Ectodermal cell (in vitro differentiated cells): ENCODE measurements at regions not wholly inside any gene's neighbourhood (a gene's known extent, or its start where the extent isn't known, plus 50 kb on each side); places are given as distances from the start of the nearest gene placed in this dataset.

Experiments
- H3K27ac ChIP-seq: 2 replicates; pipeline ENCODE4 v1.7.0; 2013; ENCODE audit warnings: mild to moderate bottlenecking, low read depth, low read length; ENCODE audit not compliant: insufficient read depth, poor library complexity, severe bottlenecking
- H3K27me3 ChIP-seq: 2 replicates; pipeline ENCODE4 v1.7.0; 2013; ENCODE audit warnings: mild to moderate bottlenecking, low read length; ENCODE audit not compliant: insufficient read depth, control insufficient read depth, poor library complexity, severe bottlenecking
- H3K36me3 ChIP-seq: one replicate; pipeline ENCODE4 v1.7.0; 2013; ENCODE audit warnings: low read length; ENCODE audit not compliant: control insufficient read depth, insufficient read depth
- H3K4me1 ChIP-seq: one replicate; pipeline ENCODE4 v1.7.0; 2013; ENCODE audit warnings: low read length; ENCODE audit not compliant: control insufficient read depth, insufficient read depth
- H3K4me3 ChIP-seq: 2 replicates; pipeline ENCODE4 v1.7.0; 2013; ENCODE audit warnings: low read depth, low read length, control low read depth; ENCODE audit not compliant: insufficient read depth
- H3K9me3 ChIP-seq: 2 replicates; pipeline ENCODE4 v1.7.0; 2013; ENCODE audit warnings: mild to moderate bottlenecking, low read length, moderate library complexity; ENCODE audit not compliant: control insufficient read depth
- WGBS, 2 experiments: methylation state at CpG; one replicate each; pipeline ENCODE4 v1.1.7; 2013; ENCODE audit warnings: missing lambda C conversion rate in 2 of 2; 5-methylcytosine and 5-hydroxymethylcytosine counted together

GRCh38 chr20:12640251-12640650 lies 368.5 kb upstream of the SPTLC3 start:
- H3K36me3 ChIP-seq = no peaks in the 10 kb centered on the region
- H3K4me1 ChIP-seq = no peaks in the 10 kb centered on the region
- no peak overlapping the region for H3K4me3 ChIP-seq
- no peak overlapping the region for H3K27ac ChIP-seq
- no peaks in the 10 kb centered on the region for H3K27me3 ChIP-seq
- H3K9me3 ChIP-seq = no peaks in the 10 kb centered on the region
- 89 to 90% methylated on average over 4 of the region's 4 CpGs for WGBS, 2 experiments

- WGBS, 2 experiments = 89 to 94% methylated on average over 4 of the region's 4 CpGs
- H3K27ac ChIP-seq = no peak overlapping the region
- no peaks in the 10 kb centered on the region for H3K27me3 ChIP-seq
- H3K9me3 ChIP-seq = no peaks in the 10 kb centered on the region
- H3K4me3 ChIP-seq = no peak overlapping the region
- no peaks in the 10 kb centered on the region for H3K4me1 ChIP-seq
- H3K36me3 ChIP-seq = no peaks in the 10 kb centered on the region
Observed at GRCh38 chr20:12641619-12642018, 367.2 kb upstream of the SPTLC3 start.

- no peak overlapping the region for H3K27ac ChIP-seq
- no peaks in the 10 kb centered on the region for H3K36me3 ChIP-seq
- no peaks in the 10 kb centered on the region for H3K27me3 ChIP-seq
- no peak overlapping the region for H3K4me3 ChIP-seq
- no peaks in the 10 kb centered on the region for H3K4me1 ChIP-seq
- no peaks in the 10 kb centered on the region for H3K9me3 ChIP-seq
- WGBS, 2 experiments = 94 to 95% methylated on average over 2 of the region's 2 CpGs
Observed at GRCh38 chr20:12644461-12644860, 364.3 kb upstream of the SPTLC3 start.

GRCh38 chr20:12649234-12649633 lies 359.5 kb upstream of the SPTLC3 start:
- H3K4me3 ChIP-seq = no peak overlapping the region
- H3K27me3 ChIP-seq = no peaks in the 10 kb centered on the region
- H3K36me3 ChIP-seq = no peaks in the 10 kb centered on the region
- H3K4me1 ChIP-seq = no peaks in the 10 kb centered on the region
- WGBS, 2 experiments = 94 to 100% methylated on average over 2 of the region's 2 CpGs
- H3K27ac ChIP-seq = no peak overlapping the region
- H3K9me3 ChIP-seq = no peaks in the 10 kb centered on the region

- Histone ChIP-seq H3K36me3 (no peaks in the 10 kb centered on the region), H3K4me1 (no peaks in the 10 kb centered on the region), H3K9me3 (no peaks in the 10 kb centered on the region), H3K4me3 (no peak overlapping the region), H3K27me3 (no peaks in the 10 kb centered on the region), H3K27ac (no peak overlapping the region)
Observed at GRCh38 chr20:12653642-12654041, 355.1 kb upstream of the SPTLC3 start.

- no peaks in the 10 kb centered on the region for H3K27me3 ChIP-seq
- WGBS, 2 experiments = 91 to 100% methylated on average over 1 of the region's 1 CpG
Observed at GRCh38 chr20:12659942-12660341, 348.8 kb upstream of the SPTLC3 start.

GRCh38 chr20:12660918-12661317 lies 347.9 kb upstream of the SPTLC3 start:
- Histone ChIP-seq H3K36me3 (no peaks in the 10 kb centered on the region), H3K9me3 (no peaks in the 10 kb centered on the region), H3K4me1 (no peaks in the 10 kb centered on the region), H3K27me3 (no peaks in the 10 kb centered on the region), H3K27ac (no peak overlapping the region), H3K4me3 (no peak overlapping the region)
- 38 to 43% methylated on average over 2 of the region's 2 CpGs for WGBS, 2 experiments

More at GRCh38 chr20:12659942-12660341, 348.8 kb upstream of the SPTLC3 start:
- Histone ChIP-seq H3K36me3 (no peaks in the 10 kb centered on the region), H3K9me3 (no peaks in the 10 kb centered on the region), H3K4me3 (no peak overlapping the region), H3K4me1 (no peaks in the 10 kb centered on the region), H3K27ac (no peak overlapping the region)

- H3K36me3 ChIP-seq = no peaks in the 10 kb centered on the region
- 92 to 94% methylated on average over 1 of the region's 1 CpG for WGBS, 2 experiments
- H3K4me1 ChIP-seq = no peaks in the 10 kb centered on the region
- no peaks in the 10 kb centered on the region for H3K9me3 ChIP-seq
- H3K4me3 ChIP-seq = no peak overlapping the region
- H3K27me3 ChIP-seq = no peaks in the 10 kb centered on the region
- H3K27ac ChIP-seq = no peak overlapping the region
Observed at GRCh38 chr20:12670301-12670700, 338.5 kb upstream of the SPTLC3 start.

GRCh38 chr20:12673352-12673751 lies 335.4 kb upstream of the SPTLC3 start:
- no peak overlapping the region for H3K4me3 ChIP-seq
- no peaks in the 10 kb centered on the region for H3K4me1 ChIP-seq
- no peaks in the 10 kb centered on the region for H3K36me3 ChIP-seq
- WGBS, 2 experiments = 93 to 94% methylated on average over 5 of the region's 5 CpGs
- no peak overlapping the region for H3K27ac ChIP-seq
- no peaks in the 10 kb centered on the region for H3K9me3 ChIP-seq
- no peaks in the 10 kb centered on the region for H3K27me3 ChIP-seq

GRCh38 chr20:12677925-12678324 lies 330.8 kb upstream of the SPTLC3 start:
- Histone ChIP-seq H3K9me3 (no peaks in the 10 kb centered on the region), H3K36me3 (no peaks in the 10 kb centered on the region), H3K4me1 (no peaks in the 10 kb centered on the region), H3K27ac (no peak overlapping the region), H3K27me3 (no peaks in the 10 kb centered on the region), H3K4me3 (no peak overlapping the region)
- WGBS, 2 experiments = no CpG with 5 or more reads among the region's 1 CpG

- H3K27ac ChIP-seq = no peak overlapping the region
- no peaks in the 10 kb centered on the region for H3K9me3 ChIP-seq
- H3K4me1 ChIP-seq = no peaks in the 10 kb centered on the region
- no peaks in the 10 kb centered on the region for H3K27me3 ChIP-seq
- H3K36me3 ChIP-seq = no peaks in the 10 kb centered on the region
- WGBS, 2 experiments = 100% methylated on average over 1 of the region's 1 CpG
- H3K4me3 ChIP-seq = no peak overlapping the region
Observed at GRCh38 chr20:12679447-12679846, 329.3 kb upstream of the SPTLC3 start.
